ENCODE measurements at regions not wholly inside any gene's neighbourhood (a gene's known extent, or its start where the extent isn't known, plus 50 kb on each side); places are given as distances from the start of the nearest gene placed in this dataset.

GRCh38 chr17:77420804-77421629 lies 280.2 kb downstream of the SEC14L1 start (continued):
- TF ChIP-seq RAD21 (IDR thresholded peaks at IDR 0.05 in 1 of 2, conservative IDR thresholded peaks at IDR 0.05 in 1 of 2; ENCODE audit: low read depth in 2 of 2, low read length in 2 of 2): no peak
